Immature natural killer cell (primary cell): ENCODE measurements at regions not wholly inside any gene's neighbourhood (a gene's known extent, or its start where the extent isn't known, plus 50 kb on each side); places are given as distances from the start of the nearest gene placed in this dataset.
"Not testable (repeated sequence)": the region's sequence is repeated elsewhere in the genome, so short reads cannot be mapped to it uniquely, and the experiment has no call there.

Experiments
- DNase-seq, 3 donors: peaks; one replicate each; pipeline ENCODE4 v3.0.0; 2022; ENCODE audit warnings: mixed read lengths in 1 of 3
- H3K27ac Mint-ChIP-seq, 6 donors: one replicate each; pipeline ENCODE4 v1.8.0; 2020; ENCODE audit warnings: mixed read lengths in 6 of 6, mild to moderate bottlenecking in 5 of 6, inconsistent platforms in 4 of 6, moderate library complexity in 3 of 6
- H3K27me3 Mint-ChIP-seq, 3 donors: one replicate each; pipeline ENCODE4 v1.8.0; 2020 to 2021; ENCODE audit warnings: low read depth in 3 of 3, mild to moderate bottlenecking in 3 of 3, mixed read lengths in 3 of 3, moderate library complexity in 3 of 3, inconsistent platforms in 1 of 3
- H3K36me3 Mint-ChIP-seq, 3 donors: one replicate each; pipeline ENCODE4 v1.8.0; 2020; ENCODE audit warnings: mixed read lengths in 3 of 3, inconsistent platforms in 2 of 3, mild to moderate bottlenecking in 2 of 3
- H3K4me1 Mint-ChIP-seq, 2 donors: one replicate each; pipeline ENCODE4 v1.8.0; 2020; ENCODE audit warnings: inconsistent platforms in 2 of 2, mild to moderate bottlenecking in 2 of 2, mixed read lengths in 2 of 2, moderate library complexity in 1 of 2
- H3K4me3 Mint-ChIP-seq, 5 donors: one replicate each; pipeline ENCODE4 v1.8.0; 2020; ENCODE audit warnings: mild to moderate bottlenecking in 5 of 5, mixed read lengths in 5 of 5, inconsistent platforms in 3 of 5, moderate library complexity in 3 of 5
- H3K9me3 Mint-ChIP-seq, 6 donors: one replicate each; pipeline ENCODE4 v1.8.0; 2020; ENCODE audit warnings: mild to moderate bottlenecking in 6 of 6, mixed read lengths in 6 of 6, inconsistent platforms in 4 of 6, moderate library complexity in 3 of 6

DNA sequence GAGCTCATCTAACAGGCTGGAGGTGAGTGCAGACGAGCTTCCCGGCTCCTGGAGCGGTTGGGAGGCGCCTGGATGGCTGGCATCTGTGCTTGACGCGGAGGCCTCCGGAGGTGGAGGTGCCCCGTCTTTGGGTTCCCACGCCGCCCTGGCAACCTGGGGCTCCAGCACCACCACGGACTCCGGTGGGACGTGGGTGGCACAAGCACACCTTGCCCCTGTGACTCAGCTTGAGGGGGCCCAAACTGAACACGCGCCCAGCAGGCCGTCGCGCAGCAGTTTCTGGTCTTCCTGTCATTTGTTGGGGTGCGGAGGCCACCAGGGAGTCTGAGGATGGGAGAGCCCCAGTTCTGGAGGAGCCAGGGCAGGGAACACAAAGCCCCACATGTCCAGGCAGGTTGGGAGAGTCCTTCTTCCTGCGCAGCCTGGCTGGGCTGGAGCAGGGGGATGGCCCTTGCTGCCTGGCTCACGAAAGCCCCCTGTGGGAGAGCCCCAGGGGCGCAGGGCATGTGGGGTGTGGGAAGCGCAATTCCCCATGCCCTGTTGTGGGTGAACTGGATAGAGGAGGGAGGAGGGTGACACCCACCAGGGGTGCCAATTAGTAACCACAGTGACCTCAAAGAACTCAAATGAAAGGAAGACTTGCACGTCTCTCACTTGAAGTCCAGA lies 1378.6 kb upstream of the DEFB115 start:
- peaks cover 0 to 1% of the 10 kb centered on the region in 2 donors for H3K4me1 Mint-ChIP-seq
- peak in 1 of 3 donors; percentile 11 for DNase-seq
- peaks cover 0 to 7% (median 0%) of the 10 kb centered on the region in 3 donors for H3K27me3 Mint-ChIP-seq
- peaks cover 32 to 81% (median 57%) of the 10 kb centered on the region in 6 donors for H3K9me3 Mint-ChIP-seq
- H3K27ac Mint-ChIP-seq, result no peak overlapping the region
- peaks cover 9 to 14% (median 9%) of the 10 kb centered on the region in 3 donors for H3K36me3 Mint-ChIP-seq
- peak overlapping the region in 4 of 5 donors; percentile 18 to 72 (median 36) for H3K4me3 Mint-ChIP-seq

DNA sequence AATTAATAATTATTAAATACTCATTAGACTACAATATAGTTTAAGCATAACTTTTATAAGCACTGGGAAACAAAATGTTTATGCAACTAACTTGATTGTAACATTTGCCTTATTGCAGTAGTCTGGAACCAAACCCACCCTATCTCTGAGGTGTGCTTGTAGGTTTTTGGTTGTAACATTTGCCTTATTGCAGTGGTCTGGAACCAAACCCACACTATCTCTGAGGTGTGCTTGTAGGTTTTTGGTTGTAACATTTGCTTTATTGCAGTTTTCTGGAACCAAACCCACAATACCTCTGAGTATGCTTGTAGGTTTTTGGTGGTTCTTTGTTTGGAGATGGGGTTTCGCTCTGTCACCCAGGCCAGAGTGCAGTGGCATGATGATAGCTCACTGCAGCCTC lies 1376.4 kb upstream of the DEFB115 start:
- not testable (repeated sequence) for H3K4me1 Mint-ChIP-seq, H3K27ac Mint-ChIP-seq, DNase-seq, H3K27me3 Mint-ChIP-seq, H3K4me3 Mint-ChIP-seq
- peaks cover 37 to 77% (median 53%) of the 10 kb centered on the region in 6 donors for H3K9me3 Mint-ChIP-seq
- peaks cover 5 to 16% (median 12%) of the 10 kb centered on the region in 3 donors for H3K36me3 Mint-ChIP-seq

DNA sequence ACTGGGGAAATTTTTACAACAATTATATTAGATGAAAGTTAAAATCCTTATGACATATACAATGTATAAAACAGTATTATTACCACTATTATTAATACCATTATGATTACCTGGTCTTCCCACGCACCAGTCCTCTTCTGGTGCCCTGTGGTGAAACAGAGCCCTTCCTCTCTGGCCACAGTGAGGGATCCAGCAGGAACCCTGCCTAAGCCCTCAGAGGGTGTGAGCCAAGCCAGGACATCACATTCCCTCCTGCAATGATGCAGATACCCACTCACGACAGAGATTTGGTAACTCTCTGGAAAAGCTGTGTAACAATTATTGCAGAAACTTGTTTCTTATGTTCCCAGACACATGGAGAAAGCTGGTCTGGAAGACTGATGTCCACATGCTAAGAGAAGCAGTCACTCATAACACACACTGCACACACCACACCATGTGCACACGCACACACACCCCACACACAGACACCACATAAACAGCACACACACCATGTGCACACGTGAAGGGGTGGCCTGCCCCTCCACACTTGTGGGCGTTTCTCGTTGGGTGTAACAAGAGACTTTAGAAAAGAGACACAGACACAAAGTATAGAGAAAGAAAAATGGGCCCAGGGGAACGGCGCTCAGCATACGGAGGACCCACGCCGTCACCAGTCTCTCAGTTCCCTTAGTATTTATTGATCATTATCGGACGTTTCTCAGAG lies 1373.8 kb upstream of the DEFB115 start:
- Mint-ChIP-seq H3K36me3 (peaks cover 0 to 11% (median 11%) of the 10 kb centered on the region in 3 donors), H3K9me3 (peaks cover 31 to 76% (median 55%) of the 10 kb centered on the region in 6 donors)
- not testable (repeated sequence) for DNase-seq, H3K27ac Mint-ChIP-seq, H3K4me1 Mint-ChIP-seq, H3K27me3 Mint-ChIP-seq, H3K4me3 Mint-ChIP-seq

- not testable (repeated sequence) for H3K4me1 Mint-ChIP-seq, H3K27me3 Mint-ChIP-seq, H3K27ac Mint-ChIP-seq, H3K4me3 Mint-ChIP-seq, DNase-seq
- peaks cover 27 to 74% (median 53%) of the 10 kb centered on the region in 6 donors for H3K9me3 Mint-ChIP-seq
- peaks cover 0 to 11% (median 11%) of the 10 kb centered on the region in 3 donors for H3K36me3 Mint-ChIP-seq
Measured at GRCh38 chr20:29884322-29884721, 1373.1 kb upstream of the DEFB115 start.

GRCh38 chr20:29885282-29886185 lies 1371.9 kb upstream of the DEFB115 start:
- peaks cover 0 to 11% (median 11%) of the 10 kb centered on the region in 3 donors for H3K36me3 Mint-ChIP-seq
- H3K27ac Mint-ChIP-seq, H3K4me3 Mint-ChIP-seq, H3K4me1 Mint-ChIP-seq, DNase-seq, H3K27me3 Mint-ChIP-seq: not testable (repeated sequence)
- H3K9me3 Mint-ChIP-seq, result peaks cover 25 to 65% (median 51%) of the 10 kb centered on the region in 6 donors

- H3K4me1 Mint-ChIP-seq, H3K4me3 Mint-ChIP-seq, H3K27ac Mint-ChIP-seq, H3K36me3 Mint-ChIP-seq, DNase-seq, H3K27me3 Mint-ChIP-seq: not testable (repeated sequence)
- H3K9me3 Mint-ChIP-seq, result peaks cover 2 to 34% (median 26%) of the 10 kb centered on the region in 6 donors
Measured at GRCh38 chr20:29891555-29891954, 1365.9 kb upstream of the DEFB115 start.
